GM18520 (cell line): ENCODE measurements at regions not wholly inside any gene's neighbourhood (a gene's known extent, or its start where the extent isn't known, plus 50 kb on each side); places are given as distances from the start of the nearest gene placed in this dataset.
"Not testable (repeated sequence)": the region's sequence is repeated elsewhere in the genome, so short reads cannot be mapped to it uniquely, and the experiment has no call there.

Experiments used
- ATAC-seq: cut with Tn5 transposase; IDR thresholded peaks from one replicate; pipeline ENCODE4 v1.9.1; 2021; ENCODE audit not compliant: unreplicated experiment

- no peak for ATAC-seq
These were observed 1875.9 kb upstream of the CDH9 start for GRCh38 chr5:28914297-28914696.

- ATAC-seq = no peak
These were observed 1865.3 kb upstream of the CDH9 start for GRCh38 chr5:28903643-28904042.

- ATAC-seq = no peak
These were observed 1858.6 kb upstream of the CDH9 start for GRCh38 chr5:28896949-28897348.

- no peak for ATAC-seq
These were observed 1842.5 kb upstream of the CDH9 start for GRCh38 chr5:28880936-28881335.

DNA sequence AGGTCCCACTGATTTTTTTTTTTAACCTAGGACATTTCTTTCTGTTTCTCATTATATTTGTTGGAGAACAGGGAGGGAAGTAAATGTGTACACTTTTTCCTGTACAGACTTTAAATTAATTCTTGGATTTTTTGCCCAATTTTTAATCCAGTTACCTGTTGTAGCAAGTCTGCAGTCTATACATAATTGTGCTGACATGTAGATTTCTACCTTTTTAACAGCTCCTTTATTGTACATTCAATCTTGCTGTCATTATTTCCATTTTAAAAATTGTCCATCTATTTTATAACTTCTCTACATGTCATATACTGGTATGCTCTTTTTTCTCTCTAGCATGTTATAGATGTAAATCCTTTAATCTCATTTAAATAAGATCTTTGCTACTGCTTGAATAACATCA lies 1838.7 kb upstream of the CDH9 start:
- ATAC-seq = no peak

- ATAC-seq = no peak
These were observed 1825.6 kb upstream of the CDH9 start for GRCh38 chr5:28864006-28864405.

- ATAC-seq = no peak
These were observed 1824.4 kb upstream of the CDH9 start for GRCh38 chr5:28862860-28863196.

- no peak for ATAC-seq
These were observed 1823.9 kb upstream of the CDH9 start for GRCh38 chr5:28862137-28862859.

DNA sequence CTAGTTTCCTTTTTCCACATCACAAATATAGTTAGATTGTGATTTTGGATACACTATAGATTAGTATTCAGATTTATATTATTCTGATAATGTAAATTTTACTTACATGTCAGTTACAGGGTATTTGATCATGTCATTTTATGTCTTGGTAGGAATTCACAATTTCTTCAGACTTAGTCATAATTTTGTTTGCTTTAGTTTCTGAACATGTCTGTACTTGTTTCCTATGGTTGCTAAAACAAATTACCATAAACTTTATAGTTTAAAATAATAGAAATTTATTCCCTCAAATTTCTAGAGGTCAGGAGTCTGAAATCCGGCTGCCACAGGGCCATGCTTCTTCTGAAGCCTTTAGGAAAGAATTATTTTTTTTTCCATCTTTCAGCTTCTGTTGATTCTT lies 1817.2 kb upstream of the CDH9 start:
- ATAC-seq = no peak

DNA sequence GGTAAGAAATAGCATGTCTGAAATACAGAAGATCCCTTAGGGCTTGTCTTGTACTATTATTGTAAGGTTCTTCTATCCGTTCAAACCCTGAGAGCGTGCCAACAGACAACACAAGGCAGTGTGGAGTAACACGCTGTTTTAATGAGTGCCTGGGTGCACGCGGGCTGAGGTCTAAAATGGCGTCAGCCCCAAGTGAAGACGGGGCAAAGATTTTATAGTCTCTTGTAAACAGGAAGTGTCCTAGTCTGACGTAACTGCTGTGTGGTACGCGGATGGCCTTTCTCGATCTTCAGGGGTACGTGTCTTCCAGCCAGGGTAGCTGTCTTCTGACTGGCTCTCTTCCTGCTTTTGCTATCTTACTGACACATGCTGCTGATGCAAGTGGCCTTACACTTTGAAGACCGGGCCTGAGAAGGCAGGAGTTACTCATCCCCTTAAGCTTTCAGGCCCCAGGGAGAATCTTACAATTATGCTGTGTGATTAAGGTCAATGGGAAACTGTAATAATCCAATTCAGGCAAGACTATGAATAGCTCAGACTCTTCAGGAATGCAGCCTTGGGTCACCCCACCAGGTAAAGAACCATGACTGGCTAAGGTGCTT lies 1812.0 kb upstream of the CDH9 start:
- ATAC-seq = no peak

- ATAC-seq = no peak
These were observed 1792.7 kb upstream of the CDH9 start for GRCh38 chr5:28831042-28831441.

- no peak for ATAC-seq
These were observed 1784.8 kb upstream of the CDH9 start for GRCh38 chr5:28823231-28823630.

DNA sequence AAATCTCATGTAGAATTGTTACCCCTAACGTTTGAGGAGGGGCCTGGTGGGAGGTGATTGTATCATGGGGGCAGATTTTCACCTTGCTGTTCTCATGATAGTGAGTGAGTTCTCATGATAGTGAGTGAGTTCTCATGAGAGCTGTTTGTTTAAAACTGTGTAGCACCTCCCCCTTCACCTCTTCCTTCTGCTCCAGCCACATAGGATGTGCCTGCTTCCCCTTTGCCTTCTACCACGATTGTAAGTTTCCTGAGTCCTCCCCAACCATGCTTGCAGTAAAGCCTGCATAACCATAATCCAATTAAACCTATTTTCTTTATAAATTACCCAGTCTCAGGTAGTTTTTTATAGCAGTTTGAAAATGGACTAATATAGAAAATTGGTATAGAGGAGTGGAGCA lies 1783.7 kb upstream of the CDH9 start:
- no peak for ATAC-seq

DNA sequence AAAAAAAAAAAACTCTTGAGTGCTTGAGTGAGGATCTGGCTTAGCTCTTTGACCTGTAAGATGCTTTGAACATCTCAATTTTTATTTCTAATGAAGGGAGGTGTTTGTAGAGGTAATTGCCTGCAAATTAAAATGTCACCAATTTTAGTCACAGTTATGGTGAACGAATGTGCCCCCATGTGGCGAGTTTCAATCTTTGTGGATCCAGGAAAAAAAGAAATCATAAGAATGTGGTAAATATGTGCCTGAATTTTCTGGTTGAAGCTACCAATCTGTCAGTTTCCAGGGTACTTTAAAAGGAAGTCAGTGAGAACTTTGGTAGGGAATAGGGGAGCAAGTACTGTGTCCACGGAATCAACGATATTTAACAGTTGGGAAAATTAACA lies 1772.4 kb upstream of the CDH9 start:
- no peak for ATAC-seq

DNA sequence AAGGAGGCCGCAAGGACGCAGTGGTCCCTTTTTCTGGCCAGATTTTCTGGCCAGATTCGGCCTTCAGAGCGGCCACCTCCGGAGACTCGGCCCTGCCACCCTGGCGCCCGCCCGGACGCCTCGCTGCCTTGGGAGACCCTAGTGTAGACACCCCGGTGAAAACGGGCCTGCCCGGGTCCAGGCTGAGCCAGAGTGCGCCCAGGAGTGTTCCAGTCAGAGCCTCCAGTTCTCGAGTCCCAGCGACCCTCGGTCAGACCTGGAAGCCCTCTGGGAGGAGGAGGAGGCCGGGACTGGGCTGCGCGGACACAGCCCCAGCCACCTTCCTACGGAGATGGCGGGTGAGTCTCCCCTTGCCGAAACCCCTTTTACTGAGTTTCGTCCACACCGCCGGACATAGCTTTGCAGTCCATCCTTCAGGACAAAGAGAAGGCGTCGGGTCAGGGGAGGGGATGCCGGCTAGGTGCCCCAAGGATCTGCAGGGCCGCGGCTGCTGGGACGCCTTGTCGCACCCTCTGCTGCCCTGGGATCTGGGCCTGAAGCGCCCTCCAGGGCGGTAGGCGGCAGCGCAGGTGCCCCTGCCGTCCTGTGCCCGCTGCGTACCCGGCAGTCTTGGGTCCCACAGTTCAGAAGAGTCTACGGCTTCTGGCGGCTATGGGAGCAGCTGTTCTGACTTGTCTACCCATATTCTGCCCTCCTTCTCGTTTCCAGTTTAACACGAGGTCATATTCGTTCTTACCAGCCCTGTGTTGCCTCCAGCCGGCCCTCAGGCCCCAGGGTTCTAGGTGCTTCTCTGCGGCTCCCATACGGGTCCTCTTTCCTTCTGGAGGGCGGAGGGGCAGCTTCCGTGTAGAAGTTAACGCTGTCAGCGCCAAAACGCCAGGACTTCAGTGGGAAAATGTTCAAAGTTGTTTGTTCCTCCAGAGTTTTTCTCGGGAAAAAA lies 1771.7 kb upstream of the CDH9 start:
- no peak for ATAC-seq

GRCh38 chr5:28808967-28809810 lies 1770.8 kb upstream of the CDH9 start:
- no peak for ATAC-seq

DNA sequence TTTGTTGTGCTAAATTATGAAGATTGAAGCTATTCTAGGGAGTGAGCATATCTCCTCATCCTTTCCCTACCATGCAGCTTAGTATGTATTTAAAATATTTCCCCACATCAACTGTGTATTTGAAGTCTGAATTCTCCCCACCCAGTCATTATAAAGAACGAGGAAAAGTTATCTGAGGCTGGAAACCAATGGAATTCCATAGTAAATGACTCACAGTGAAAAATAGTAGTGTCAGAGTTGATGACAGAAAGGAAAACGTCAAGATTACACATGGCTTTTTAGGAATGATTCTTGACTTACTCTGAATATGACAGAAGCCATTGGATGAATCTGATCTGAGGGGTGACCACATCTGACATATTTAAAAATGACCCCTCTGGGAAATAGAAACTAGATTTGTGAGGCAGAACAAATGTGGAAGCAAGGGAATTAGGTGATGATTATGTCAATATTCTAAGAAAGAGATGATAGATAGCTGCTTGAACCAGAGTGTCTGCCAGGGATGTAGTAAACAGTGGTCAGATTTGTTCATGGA lies 1768.9 kb upstream of the CDH9 start:
- ATAC-seq = no peak

- not testable (repeated sequence) for ATAC-seq
These were observed 1760.6 kb upstream of the CDH9 start for GRCh38 chr5:28799035-28799434.

GRCh38 chr5:28788954-28789353 lies 1750.6 kb upstream of the CDH9 start:
- no peak for ATAC-seq

DNA sequence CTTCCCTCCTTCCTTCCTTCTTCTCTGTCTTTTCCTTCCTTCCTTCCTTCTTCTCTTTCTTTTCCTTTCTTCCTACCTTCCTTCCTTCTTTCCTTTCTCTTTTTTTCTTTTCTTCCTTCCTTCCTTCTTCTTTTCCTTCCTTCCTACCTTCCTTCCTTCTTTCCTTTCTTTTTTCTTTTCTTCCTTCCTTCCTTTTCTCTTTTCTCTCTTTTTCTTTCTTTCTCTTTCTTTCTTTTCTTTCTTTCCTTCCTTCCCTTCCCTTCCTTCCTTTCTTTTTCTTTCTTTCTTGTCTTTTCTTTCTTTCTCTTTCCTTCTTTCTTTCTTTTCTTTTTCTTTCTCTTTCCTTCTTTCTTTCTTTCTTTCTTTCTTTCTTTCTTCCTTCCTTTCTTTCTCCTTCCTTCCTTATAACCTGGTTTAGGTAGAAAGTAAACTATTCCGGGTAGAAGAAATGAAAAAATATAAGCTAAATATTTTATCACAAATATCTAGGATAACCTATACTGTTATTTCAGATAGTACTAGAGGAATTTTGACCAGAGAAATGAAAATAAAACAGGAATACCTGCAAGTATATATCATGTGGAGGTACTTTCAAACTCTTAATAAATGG lies 1741.8 kb upstream of the CDH9 start:
- ATAC-seq = no peak
